Mesothelial cell of epicardium (in vitro differentiated cells): ENCODE measurements at regions not wholly inside any gene's neighbourhood (a gene's known extent, or its start where the extent isn't known, plus 50 kb on each side); places are given as distances from the start of the nearest gene placed in this dataset.

ENCODE experiments used
- DNase-seq, 2 experiments: peaks; one replicate each; pipeline ENCODE4 v3.0.0; 2021; ENCODE audit warnings: low spot score in 2 of 2; ENCODE audit not compliant: unreplicated experiment in 2 of 2
- H3K27ac Mint-ChIP-seq: 2 replicates; pipeline ENCODE4 v1.8.0; 2021; ENCODE audit warnings: mixed read lengths
- H3K27me3 Mint-ChIP-seq: 2 replicates; pipeline ENCODE4 v1.8.0; 2021; ENCODE audit warnings: low read depth, mixed read lengths
- H3K36me3 Mint-ChIP-seq: 2 replicates; pipeline ENCODE4 v1.8.0; 2021; ENCODE audit warnings: mixed read lengths
- H3K4me1 Mint-ChIP-seq: 2 replicates; pipeline ENCODE4 v1.8.0; 2021; ENCODE audit warnings: mixed read lengths
- H3K4me3 Mint-ChIP-seq: 2 replicates; pipeline ENCODE4 v1.8.0; 2021; ENCODE audit warnings: mild to moderate bottlenecking, moderate library complexity, mixed read lengths
- H3K9me3 Mint-ChIP-seq: 2 replicates; pipeline ENCODE4 v1.8.0; 2021; ENCODE audit warnings: mixed read lengths
- TF ChIP-seq, protein P1 (sequence below): fragments of 200-600 bp; sonication (generic); IDR thresholded peaks from one replicate; pipeline ENCODE4 v1.5.0; 2021; ENCODE audit warnings: antibody characterized with exemption; ENCODE audit not compliant: unreplicated experiment

DNA sequence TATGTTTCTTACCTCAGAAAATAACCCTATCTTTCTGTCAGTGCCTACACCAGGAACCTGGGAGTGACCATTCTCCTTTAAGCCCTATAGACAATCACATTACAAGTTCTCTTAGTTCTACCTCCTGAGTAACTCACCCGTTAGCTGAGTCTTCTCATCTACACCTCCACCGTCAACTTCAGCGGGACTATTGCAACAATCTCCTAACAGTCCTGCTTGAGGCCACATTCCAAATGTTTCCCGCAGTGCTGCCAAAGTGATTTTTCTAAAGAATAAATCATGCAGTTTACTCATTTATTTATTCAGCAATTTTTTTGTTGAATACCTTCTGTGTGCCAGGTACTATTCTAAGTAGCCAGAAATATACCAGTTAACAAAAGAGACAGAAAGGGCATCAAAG is 285.0 kb upstream of the GRIP1 start:
- no peak overlapping the region for H3K4me3 Mint-ChIP-seq
- TF ChIP-seq, protein P1, sequence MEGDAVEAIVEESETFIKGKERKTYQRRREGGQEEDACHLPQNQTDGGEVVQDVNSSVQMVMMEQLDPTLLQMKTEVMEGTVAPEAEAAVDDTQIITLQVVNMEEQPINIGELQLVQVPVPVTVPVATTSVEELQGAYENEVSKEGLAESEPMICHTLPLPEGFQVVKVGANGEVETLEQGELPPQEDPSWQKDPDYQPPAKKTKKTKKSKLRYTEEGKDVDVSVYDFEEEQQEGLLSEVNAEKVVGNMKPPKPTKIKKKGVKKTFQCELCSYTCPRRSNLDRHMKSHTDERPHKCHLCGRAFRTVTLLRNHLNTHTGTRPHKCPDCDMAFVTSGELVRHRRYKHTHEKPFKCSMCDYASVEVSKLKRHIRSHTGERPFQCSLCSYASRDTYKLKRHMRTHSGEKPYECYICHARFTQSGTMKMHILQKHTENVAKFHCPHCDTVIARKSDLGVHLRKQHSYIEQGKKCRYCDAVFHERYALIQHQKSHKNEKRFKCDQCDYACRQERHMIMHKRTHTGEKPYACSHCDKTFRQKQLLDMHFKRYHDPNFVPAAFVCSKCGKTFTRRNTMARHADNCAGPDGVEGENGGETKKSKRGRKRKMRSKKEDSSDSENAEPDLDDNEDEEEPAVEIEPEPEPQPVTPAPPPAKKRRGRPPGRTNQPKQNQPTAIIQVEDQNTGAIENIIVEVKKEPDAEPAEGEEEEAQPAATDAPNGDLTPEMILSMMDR: no peak
- DNase-seq: no peak
- peaks cover 2% of the 10 kb centered on the region for H3K36me3 Mint-ChIP-seq
- H3K27ac Mint-ChIP-seq: no peak overlapping the region
- peaks cover 6% of the 10 kb centered on the region for H3K9me3 Mint-ChIP-seq
- peaks cover 18% of the 10 kb centered on the region for H3K4me1 Mint-ChIP-seq
- no peaks in the 10 kb centered on the region for H3K27me3 Mint-ChIP-seq

DNA sequence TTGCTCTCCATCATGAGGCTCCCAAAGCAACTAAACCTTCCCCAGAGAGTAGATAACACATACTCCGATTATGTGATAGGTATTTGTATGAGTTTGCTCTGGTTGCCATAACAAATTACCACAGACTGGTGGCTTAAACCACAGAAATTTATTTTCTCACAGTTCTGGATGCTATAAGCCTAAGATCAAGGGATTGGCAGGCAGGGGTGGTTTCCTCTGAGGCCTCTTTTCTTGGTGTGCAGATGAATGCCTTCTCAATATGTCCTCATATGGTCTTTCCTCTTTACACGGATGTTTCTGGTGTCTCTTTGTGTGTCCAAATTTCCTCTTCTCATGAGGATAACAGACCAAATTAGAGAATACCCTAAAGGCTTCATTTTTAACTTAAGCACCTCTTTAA is 285.8 kb upstream of the GRIP1 start:
- TF ChIP-seq, protein P1: no peak
- Mint-ChIP-seq H3K36me3 (peaks cover 2% of the 10 kb centered on the region), H3K4me3 (no peak overlapping the region), H3K27ac (no peak overlapping the region), H3K9me3 (peaks cover 6% of the 10 kb centered on the region), H3K27me3 (no peaks in the 10 kb centered on the region), H3K4me1 (peaks cover 18% of the 10 kb centered on the region)
- no peak for DNase-seq

- Mint-ChIP-seq H3K27me3 (no peaks in the 10 kb centered on the region), H3K4me1 (peaks cover 15% of the 10 kb centered on the region), H3K27ac (no peak overlapping the region), H3K4me3 (no peak overlapping the region), H3K36me3 (peaks cover 2% of the 10 kb centered on the region), H3K9me3 (peaks cover 6% of the 10 kb centered on the region)
- TF ChIP-seq, protein P1: no peak
- DNase-seq: no peak
Measured at GRCh38 chr12:66965621-66966020, 286.7 kb upstream of the GRIP1 start.

- H3K4me1 Mint-ChIP-seq: peaks cover 6% of the 10 kb centered on the region
- H3K4me3 Mint-ChIP-seq: no peak overlapping the region
Measured at GRCh38 chr12:66971816-66972215, 292.9 kb upstream of the GRIP1 start.

GRCh38 chr12:66976526-66976925 is 292.6 kb upstream of the CAND1 start:
- Mint-ChIP-seq H3K4me3 (no peak overlapping the region), H3K36me3 (peaks cover 2% of the 10 kb centered on the region), H3K27me3 (no peaks in the 10 kb centered on the region), H3K27ac (no peak overlapping the region), H3K9me3 (no peaks in the 10 kb centered on the region), H3K4me1 (peaks cover 8% of the 10 kb centered on the region)
- TF ChIP-seq, protein P1: no peak
- DNase-seq: no peak

More at GRCh38 chr12:66971816-66972215, 292.9 kb upstream of the GRIP1 start:
- Mint-ChIP-seq H3K27ac (no peak overlapping the region), H3K27me3 (no peaks in the 10 kb centered on the region), H3K9me3 (peaks cover 6% of the 10 kb centered on the region), H3K36me3 (peaks cover 2% of the 10 kb centered on the region)
- DNase-seq: no peak
- TF ChIP-seq, protein P1: no peak

DNA sequence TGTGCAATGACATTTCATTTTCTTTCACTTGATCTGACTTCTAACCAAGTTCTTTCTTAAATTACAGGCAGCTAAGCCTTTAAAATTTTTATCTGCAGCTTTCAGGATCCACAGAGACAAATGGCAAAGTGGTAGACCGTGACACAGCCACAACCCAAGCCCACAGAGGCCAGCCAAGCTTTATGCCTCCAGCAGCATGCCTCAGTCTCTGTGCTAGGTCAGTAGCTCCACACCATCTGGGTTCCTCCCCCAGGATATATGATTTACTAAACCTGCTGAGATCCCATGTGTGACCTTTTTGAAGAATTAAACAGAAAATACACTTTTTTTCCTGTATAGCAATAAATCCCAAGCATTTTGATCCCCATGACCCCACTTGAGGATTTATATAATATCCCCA is 290.4 kb upstream of the CAND1 start:
- Mint-ChIP-seq H3K27ac (no peak overlapping the region), H3K9me3 (no peaks in the 10 kb centered on the region), H3K4me3 (no peak overlapping the region), H3K27me3 (no peaks in the 10 kb centered on the region), H3K4me1 (peaks cover 10% of the 10 kb centered on the region), H3K36me3 (peaks cover 2% of the 10 kb centered on the region)
- TF ChIP-seq, protein P1: no peak
- DNase-seq: no peak
